ENCODE measurements at regions not wholly inside any gene's neighbourhood (a gene's known extent, or its start where the extent isn't known, plus 50 kb on each side); places are given as distances from the start of the nearest gene placed in this dataset.
"Not testable (repeated sequence)": the region's sequence is repeated elsewhere in the genome, so short reads cannot be mapped to it uniquely, and the experiment has no call there.

DNA sequence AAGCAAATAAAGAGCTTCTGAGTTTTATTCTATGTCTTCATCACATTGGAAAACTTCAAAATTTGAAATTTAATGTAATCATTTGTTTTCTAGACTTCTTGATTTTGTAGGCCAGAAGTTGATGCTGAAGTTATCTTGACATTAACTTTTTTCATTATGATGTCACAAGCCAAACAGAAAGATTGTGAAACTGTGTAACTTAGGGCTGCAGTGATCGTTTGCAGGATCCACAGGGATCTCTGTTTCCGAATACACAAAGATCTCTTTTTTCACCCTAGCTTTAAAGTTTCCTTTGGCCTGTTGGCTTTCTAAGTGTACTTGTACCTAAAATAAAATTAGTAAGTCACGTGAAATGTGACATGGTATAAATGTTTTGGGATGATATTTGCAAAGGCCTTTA lies 594.9 kb upstream of the CDH2 start:
- DNase-seq (ENCODE audit: low read depth) = no peak

DNA sequence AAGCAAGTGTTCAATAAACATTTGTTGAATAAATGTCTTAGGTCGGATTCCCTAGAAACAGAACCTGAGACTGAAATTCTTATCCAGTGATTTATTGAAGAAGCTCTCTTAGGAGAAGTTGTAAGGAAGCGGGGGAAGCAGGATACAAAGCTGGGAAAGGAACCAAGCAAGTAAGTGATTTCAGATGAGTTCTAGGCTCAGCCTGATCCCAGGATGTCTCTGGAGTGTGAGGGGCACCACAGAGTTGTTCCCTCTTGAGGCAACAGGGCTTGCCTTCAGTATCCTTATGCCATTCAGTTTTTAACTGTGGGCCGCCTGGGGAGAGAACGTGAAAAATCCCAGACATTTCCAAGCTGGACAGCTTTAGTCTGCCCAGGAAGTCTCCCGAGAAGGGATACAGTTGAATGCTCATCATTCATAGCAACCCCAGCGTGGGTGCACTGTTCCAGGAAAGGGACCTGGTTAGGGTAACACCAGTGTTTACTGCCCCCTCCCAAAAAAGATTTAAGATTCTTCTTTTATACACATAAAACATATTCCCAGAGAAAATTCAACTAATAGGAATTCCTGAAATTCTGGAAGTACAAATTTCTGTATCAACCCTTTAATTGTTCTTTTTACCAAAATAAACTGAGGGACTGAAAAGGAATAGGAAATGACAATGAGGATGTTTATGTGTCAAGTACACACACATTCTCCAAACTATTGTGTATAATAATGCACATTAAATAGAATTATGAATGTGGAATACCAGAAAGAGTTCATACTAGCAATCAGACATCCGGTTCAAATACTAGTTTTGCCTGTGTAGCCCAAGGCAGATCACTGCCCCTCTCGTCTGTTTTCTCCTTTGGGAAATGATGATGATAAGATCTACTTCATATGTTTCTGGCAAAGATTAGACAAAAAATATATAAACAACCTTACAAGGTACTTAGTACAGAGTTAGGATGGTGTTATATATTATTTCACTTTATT lies 592.1 kb upstream of the CDH2 start:
- DNase-seq (ENCODE audit: low read depth) = no peak

DNA sequence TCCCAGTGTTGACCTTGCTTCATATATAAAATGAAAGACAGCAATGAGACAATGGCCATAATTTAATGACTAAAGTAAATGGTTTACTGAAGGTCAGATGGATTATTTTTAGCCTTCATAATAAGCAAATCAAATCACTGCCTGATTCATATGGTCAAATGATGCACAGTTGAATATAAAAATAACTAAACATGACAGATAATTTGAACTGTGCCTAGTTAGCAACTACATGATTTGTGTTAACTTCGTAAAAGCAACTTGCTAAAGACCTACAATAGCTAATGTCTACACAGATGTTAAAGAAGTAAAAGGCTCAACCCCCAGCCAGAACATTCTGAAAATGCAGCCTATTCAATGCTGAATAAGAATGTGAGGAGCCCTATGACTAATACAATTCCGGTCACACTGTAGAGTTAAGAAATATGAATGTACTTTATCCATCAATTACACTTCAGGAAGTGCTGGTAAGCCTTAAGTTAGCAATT lies 590.8 kb upstream of the CDH2 start:
- peak; percentile 27 for DNase-seq (ENCODE audit: low read depth)

DNA sequence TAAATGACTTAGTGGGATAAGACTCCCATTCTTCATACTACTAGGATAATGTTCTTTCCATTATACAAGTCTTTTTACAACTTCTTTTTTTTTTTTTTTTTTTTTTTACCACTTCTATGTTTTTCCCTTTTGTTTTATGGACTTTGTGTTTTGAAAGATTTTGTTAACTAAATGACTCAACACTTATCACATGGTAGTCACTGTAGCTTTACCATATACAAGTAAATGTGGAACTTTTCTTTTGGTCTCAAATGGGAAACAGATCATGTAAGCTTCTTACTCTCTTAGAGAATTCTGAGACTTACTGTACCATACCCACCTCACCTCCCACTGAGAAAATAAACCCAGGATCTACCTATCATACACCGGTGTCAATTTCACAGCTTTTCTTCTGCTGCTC lies 590.3 kb upstream of the CDH2 start:
- DNase-seq (ENCODE audit: low read depth) = no peak

DNA sequence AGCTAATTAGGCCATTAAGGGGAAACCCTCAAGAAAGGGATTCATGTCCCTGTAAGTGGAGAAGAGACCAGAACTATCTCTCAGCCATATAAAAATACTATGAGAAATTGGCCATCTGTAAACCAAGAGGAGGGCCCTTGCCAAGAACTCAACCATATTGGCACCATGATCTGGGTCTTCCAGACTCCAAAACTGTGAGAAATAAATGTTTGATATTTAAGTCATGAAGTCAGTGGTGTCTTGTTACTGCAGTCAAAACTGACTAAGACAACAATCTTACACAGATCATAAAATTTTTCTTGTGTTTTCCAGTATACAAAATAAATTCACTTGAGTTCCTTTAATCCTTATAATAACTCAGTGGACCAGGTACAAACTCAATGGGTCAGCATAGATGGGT lies 589.8 kb upstream of the CDH2 start:
- no peak for DNase-seq (ENCODE audit: low read depth)

DNA sequence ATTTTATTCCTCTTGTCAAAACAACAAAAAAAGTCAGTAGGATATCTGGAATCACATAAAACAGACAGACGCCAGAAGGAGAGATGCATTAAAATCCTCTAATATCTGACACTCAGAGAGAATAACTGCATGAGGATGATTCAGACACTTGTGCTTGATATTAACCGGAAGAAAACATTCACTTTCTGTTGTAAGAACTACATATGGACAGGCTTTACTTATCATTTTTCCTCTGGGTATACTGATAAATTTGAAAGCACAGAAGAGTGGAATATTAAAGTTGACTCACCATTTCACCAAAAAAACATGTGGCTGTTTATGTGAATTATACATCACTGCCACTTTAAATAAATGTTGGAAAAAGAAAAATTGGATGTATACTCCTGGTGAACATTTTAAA lies 589.1 kb upstream of the CDH2 start:
- no peak for DNase-seq (ENCODE audit: low read depth)

DNA sequence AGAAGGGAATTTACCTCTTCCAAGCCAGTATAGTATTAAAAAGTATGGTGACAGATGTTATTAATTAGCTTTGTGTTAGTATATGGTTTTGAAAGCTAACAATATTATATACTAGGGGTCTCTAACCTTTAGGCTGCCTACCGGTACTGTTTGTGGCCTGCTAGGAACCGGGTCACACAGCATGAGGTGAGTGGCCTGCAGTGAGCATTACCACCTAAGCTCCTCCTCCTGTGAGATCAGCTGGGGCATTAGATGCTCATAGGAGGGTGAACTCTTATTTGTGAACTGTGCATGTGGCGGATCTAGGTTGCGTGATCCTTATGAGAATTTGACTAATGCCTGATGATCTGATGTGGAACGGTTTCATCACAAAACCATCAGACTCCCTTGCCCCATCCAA lies 583.4 kb upstream of the CDH2 start:
- DNase-seq (ENCODE audit: low read depth) = no peak

DNA sequence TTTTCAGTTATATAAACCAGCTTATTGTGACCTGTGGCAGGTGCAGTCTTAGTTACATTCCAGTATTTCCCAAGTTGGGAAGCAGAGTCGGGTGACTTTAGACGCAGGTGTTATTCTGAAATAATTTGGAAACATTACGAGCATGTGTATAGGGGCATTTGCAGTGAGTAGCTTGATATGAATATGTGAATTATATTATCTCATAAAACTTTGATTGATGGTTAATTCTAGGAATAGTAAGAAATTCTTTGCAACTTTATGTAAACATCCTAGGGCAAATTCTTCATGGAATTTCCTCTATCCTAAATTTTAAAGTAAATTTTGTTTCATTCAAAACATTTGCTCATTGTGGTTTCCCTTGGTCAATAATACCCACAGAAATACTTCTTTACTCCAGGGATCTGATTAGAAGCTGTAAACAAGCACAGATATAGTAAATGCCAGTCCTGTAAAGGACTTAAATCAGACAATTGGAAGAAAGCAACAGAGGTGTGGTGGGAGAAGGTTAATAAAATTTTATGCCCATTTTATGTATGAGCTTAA lies 580.6 kb upstream of the CDH2 start:
- no peak for DNase-seq (ENCODE audit: low read depth)

DNA sequence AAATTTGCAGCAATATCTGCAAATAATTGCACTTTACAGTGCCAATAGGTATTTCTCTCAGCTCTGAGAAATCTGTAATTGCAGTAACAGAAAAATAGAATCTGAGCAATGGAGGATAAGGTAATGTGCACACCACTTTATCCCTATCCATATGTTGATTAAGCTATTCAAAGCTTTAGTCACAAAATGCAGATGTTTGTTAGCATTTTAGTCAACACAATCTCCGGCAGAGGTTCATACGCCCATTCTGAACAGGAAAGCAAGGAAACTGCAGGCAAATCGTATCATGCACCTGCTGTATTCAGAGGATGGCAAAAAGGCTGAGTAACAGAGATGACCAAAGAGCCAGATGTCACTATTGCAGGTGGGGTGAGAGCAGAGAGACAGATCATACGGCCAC lies 566.2 kb upstream of the CDH2 start:
- no peak for DNase-seq (ENCODE audit: low read depth)

DNA sequence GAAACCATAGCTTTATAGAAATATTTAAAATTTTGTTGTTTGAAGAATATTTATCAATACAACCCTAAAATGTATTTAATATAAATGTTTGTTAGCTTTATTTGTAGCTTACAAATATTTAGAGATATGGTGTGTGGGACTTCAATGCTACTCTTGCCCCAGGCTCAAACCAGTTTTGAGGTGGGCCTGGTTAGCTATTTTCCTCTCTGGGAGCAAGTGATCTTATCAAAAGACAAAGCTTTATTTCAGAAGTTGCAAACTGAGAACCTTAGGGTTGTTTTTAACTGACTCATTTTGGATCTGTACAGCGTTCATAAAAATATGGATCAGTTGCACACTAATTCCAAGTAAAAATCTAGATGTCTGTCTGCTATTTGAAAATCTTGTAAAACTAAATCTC lies 563.6 kb upstream of the CDH2 start:
- DNase-seq (ENCODE audit: low read depth) = no peak

DNA sequence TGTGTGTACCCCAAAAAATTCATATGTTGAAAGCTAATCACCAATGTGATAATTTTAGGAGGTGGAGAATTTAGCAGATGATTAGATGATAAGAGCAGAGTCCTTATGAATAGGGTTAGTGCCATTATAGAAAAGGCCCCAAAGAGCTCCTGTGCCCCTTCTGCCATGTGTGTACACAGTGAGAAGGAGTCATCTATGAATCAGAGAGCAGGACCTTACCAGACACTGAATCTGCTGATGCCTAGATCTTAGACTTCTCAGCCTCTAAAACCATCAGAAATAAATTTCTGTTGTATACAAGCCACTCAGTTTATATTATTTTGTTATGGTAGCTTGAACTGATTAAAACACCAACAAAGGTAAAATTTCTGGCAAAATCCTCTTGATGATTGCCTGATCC lies 560.0 kb upstream of the CDH2 start:
- DNase-seq (ENCODE audit: low read depth) = no peak

DNA sequence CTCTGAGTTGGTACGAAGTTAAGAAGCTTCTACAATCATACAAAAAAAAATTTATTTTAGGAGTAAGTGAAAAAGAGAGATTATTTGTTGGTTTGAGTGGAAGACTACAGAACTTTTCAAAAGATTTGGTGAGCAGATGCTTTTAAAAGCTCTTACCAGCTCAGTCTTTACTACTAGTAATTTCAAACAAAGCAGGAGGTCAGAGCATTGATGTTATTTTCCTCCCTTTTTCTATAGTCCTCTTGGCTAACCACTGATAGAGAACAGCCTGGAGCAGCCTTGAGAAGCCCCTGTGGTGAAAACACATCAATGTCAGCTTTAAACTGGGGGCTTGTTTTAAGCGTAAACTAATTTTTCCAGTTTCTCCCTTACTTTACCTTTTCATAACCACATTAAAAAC lies 559.3 kb upstream of the CDH2 start:
- DNase-seq (ENCODE audit: low read depth) = no peak

DNA sequence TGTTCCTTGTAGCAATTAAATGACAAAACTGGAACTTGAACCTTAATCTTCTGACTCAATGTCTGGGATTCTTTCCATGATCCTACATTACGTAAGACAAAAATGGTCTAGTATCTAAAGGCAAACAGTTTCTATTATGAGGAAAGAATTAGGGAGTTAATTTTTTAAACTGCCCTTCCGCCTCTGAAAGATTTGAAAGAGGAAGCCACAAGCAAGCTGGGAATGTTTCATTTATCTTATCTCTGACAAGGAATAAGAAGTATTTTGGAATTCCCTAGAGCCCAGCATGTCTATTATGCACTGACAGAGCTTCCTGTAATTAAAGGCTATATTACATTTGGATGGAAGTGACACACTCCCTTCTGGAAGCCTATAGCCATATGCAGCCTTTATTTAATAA lies 558.8 kb upstream of the CDH2 start:
- DNase-seq (ENCODE audit: low read depth) = peak; percentile 76

DNA sequence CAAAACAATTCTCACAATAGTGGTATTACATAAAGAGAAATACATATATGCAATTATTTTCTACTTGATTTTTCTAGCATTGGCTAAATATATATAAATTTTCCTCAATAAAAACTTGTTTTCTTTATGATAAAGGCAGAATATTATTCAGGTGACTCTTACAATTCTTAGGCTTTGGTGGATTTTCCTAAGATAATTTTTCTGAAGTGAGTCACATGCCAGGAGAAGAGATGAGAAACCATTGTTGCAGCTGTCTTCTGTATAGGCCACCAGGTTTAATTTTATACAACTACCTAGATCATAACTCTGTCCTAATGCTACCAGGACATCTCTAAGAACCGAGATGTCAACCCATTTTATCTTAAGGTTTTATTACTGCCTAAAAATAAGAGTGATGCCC lies 552.4 kb upstream of the CDH2 start:
- DNase-seq (ENCODE audit: low read depth) = no peak

DNA sequence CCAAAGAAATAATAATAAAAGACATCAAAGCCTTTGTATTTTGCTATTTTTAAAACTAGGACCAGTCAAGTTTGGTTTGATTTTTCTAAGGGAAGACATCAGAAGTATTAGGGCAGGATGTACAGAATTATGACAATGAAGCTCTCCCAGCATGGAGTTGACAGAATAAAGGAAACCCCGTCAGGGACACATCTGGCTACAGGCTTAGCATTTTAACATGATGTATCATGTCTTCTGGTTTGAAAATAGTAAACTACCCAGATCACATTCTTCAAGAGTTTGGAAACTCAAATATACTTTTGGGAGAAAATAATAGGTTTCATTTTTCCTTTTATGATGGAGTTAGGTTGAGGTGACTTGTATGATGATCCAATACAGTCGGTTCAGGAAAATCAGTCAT lies 552.0 kb upstream of the CDH2 start:
- no peak for DNase-seq (ENCODE audit: low read depth)

DNA sequence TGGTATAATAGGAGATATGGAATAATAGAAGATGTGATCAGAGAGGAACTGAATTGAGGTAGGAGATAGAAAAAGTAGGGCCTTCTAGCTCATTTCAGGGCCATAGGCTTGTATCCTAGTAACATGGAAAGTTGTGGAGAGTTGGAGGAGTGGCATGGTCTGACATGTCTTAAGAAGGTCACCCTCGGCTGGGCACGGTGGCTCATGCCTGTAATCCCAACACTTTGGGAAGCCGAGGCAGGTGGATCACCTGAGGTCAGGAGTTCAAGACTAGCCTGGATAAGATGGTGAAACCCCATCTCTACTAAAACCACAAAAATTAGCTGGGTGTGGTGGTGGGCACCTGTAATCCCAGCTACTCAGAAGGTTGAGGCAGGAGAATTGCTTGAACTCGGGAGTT lies 550.3 kb upstream of the CDH2 start:
- not testable (repeated sequence) for DNase-seq (ENCODE audit: low read depth)

DNA sequence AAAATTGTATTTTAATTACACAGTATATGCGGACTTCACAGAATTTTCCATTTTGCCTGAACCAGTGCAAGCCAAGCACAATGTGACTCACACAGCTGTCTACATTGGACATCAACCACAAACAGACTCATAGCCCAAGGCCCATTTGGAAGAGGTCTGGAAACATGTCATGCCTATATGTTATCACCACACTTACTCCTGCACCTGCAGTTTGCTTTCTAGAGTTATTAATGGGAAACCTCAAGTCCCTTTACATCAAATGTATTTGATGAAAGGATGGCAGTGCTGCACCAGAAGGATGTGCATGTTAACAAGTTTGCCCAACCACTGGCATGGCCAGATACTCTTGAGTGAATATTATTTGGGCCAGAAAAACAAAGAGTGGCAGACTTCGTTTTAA lies 548.9 kb upstream of the CDH2 start:
- no peak for DNase-seq (ENCODE audit: low read depth)

DNA sequence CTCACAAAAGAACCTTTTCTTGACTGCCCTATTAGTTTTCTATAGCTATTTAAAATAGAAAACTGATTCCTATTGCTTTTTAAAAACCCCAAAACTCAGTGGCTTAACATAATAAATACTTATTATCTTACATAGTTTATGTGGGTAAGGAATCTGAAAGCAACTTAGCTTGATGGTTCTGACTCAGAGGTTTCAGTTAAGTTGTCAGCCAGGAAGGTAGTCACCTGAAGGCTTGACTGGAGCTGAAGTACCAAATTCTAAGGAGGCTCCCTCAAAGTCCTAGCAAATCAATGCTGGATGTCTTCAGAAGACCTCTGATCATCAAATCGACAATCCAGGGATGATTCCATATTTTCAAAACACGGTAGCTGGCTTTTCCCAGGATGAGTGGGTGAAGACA lies 546.6 kb upstream of the CDH2 start:
- DNase-seq (ENCODE audit: low read depth) = no peak

DNA sequence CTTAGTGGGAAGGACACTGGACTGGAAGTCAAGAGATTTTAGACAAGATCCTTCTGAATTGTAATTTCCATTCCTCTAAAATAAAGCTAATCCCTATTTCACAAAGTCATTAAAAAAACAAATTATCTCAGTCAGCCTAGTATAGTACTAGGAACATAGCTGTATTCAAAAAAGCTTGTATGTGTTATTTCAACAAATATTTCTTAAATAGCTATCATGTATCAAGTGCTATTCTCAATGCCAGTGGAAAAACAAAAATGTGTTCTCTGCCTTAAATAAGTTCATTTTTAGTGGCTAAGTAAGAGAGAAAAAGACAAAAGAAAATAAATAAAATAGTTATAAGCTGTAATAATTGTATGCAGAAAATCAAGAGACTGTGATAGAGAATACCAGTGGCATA lies 541.8 kb upstream of the CDH2 start:
- no peak for DNase-seq (ENCODE audit: low read depth)

DNA sequence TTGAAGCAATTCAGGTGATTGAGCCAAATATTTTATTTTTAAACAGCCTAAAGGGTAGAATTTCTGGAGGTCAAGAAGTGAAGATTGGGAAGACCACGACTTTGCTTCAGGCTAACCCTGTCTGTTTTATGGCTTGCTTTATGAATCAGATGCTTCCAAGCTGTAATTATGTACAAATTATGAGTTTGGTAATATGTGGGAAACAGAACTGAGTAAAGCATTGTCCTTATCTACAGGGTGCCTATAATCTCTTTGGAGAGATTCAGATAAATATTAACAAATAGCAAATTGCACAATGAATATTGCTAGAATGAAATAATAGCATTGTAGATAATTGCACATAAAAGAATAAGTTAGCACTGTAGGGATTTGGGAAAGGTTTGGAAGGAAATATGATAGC lies 539.4 kb upstream of the CDH2 start:
- no peak for DNase-seq (ENCODE audit: low read depth)

DNA sequence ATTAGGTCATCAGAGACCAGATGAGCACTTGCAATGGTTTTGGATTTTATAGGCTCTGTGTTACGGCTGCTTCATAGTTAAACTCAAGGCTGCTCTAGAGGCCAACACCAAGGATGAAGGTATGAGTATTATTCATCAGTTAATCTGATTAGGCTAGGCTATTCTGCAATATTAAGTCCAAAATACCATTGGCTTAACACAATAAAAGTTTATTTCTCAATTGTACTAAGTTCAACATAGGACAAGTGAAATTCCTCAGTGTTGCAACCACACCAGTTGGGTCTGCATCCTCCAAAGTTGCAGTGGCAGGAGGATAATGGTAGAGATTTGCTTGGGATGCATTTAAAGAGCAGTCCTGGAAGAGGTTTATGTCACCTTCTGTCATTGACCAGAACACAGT lies 538.3 kb upstream of the CDH2 start:
- no peak for DNase-seq (ENCODE audit: low read depth)

DNA sequence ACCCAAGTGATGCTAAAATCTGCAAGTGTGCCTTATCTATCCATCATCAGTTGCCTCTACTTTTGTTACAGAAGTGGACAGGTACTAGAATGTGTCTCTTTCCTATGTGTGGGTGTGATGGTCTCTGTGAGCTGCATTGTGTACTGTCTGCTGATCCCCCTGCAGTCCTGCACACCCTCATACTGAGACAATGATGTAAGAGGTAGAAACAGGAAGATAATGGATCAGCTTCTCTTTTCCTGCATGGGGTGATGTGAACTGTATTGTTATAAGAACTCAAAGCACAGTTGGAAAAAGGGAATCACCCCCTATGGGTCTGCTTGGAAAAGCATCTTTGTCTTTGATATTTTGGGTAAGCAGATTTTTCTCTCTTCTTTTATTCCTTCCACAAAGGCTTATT lies 537.6 kb upstream of the CDH2 start:
- no peak for DNase-seq (ENCODE audit: low read depth)

DNA sequence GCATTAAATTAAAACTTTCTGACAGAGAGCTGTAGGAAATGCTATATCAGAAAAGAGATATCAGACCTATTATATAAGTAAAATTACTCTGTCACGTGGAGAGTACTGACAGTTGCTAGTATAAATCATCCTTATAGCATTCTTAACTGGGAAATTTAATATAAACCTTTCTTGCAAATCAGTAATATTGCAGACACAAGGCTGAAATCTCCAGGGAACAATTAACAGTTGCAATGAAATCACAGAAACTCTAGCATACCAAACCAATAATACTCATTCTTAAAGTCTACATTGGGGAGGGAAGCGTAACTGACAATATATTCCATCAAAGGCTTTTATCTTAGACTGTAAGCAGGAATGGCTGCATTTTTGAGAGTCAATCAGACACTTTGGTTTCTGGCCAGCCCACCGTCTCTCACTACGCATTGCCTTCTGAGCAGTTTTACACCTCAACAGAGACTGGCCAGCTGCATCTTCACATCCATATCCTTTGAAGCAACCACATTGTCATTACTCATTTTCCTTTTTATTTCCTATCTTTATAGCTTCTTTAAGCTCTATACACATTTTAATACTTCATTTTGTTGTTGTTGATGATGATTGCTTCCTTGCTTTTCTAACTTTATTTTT lies 536.0 kb upstream of the CDH2 start:
- no peak for DNase-seq (ENCODE audit: low read depth)

Data from GM04503 (cell line).